HG03095 (cell line): ENCODE measurements at regions not wholly inside any gene's neighbourhood (a gene's known extent, or its start where the extent isn't known, plus 50 kb on each side); places are given as distances from the start of the nearest gene placed in this dataset.
"Not testable (repeated sequence)": the region's sequence is repeated elsewhere in the genome, so short reads cannot be mapped to it uniquely, and the experiment has no call there.

Experiments used
- ATAC-seq: cut with Tn5 transposase; IDR thresholded peaks from one replicate; pipeline ENCODE4 v1.9.1; 2021; ENCODE audit warnings: moderate library complexity; ENCODE audit not compliant: unreplicated experiment

- ATAC-seq, result no peak
These were observed 111.7 kb downstream of the GGTLC2 start for GRCh38 chr22:22756109-22756508.

- not testable (repeated sequence) for ATAC-seq
These were observed 112.3 kb downstream of the GGTLC2 start for GRCh38 chr22:22756551-22757201.

GRCh38 chr22:22758101-22758807 is 113.8 kb downstream of the GGTLC2 start:
- ATAC-seq, result not testable (repeated sequence)

DNA sequence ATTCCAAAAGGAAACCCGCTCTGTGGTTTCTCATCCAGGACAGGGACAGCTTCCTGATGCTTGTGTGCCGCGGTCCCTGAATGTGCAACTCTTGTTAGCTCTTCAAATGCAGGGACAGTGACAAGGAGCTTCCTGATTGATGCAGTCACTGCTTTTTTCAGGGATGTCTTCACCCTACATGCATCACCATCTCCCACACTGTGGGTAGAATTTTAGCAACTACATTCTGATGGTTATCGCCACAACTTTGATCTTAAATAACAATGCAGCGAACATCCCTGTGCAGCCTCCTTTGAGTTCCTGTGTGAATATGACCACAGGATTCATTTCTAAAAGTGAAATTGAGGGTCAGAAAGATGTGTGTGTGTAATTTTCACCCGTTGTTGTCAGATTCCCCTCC is 115.0 kb downstream of the GGTLC2 start:
- ATAC-seq, result no peak

- no peak for ATAC-seq
These were observed 115.6 kb downstream of the GGTLC2 start for GRCh38 chr22:22759889-22760546.

GRCh38 chr22:22761606-22761962 is 117.2 kb downstream of the GGTLC2 start:
- ATAC-seq, result no peak

- no peak for ATAC-seq
These were observed 117.8 kb downstream of the GGTLC2 start for GRCh38 chr22:22761963-22762772.

DNA sequence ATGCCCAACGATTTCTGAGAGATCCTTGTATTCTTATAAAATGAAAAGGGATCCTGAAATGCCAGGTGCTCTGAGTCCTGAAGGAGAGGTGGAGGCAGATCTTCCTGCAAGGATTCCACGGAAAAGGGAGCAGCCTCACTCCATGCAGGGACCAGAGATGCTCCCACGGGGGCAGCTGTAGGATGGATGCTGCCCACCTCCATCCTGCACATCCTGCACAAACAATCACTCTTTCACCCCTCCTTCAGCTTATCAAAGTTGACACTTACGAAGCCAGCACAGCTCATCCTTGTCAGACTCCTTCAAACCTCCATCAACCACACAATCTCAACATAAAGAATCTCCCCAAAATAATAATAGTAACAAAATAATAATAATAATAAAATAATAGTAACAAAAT is 119.1 kb downstream of the GGTLC2 start:
- no peak for ATAC-seq

- no peak for ATAC-seq
These were observed 119.7 kb downstream of the GGTLC2 start for GRCh38 chr22:22764085-22764484.

DNA sequence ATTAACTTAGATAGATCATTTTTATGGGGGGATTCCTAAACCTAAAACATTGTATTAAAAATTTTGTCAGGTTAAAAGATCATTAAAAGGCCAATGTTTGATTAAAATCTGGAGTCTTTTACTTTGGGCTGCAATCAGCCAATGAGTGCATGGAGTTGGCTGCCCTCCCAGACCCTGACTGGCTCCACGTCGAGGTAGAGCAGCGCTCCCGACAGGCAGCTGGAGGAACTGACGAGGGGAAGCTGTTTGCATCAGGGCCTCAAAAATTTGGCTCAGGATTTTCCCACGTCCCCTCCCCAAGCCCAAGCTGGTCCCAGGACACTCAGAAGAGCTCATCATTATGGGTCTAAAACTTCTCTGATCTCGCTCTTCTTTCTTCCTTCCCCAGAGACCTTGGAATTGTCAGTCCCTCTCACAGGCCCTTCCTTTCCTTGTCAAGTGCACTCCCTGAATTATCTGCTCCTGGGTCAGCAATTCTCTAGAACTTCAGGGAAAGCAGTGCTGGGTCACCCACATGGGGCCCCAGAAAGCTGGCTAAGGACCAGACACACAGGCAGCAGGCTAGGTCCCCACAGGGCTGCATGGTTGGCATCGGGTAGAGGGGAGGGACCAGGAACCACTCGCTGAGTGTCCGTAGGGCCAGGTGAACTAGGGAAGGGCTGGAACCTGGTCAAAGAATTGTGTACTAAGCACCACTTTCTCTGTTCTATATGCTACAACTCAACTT is 119.6 kb upstream of the IGLL5 start:
- no peak for ATAC-seq

DNA sequence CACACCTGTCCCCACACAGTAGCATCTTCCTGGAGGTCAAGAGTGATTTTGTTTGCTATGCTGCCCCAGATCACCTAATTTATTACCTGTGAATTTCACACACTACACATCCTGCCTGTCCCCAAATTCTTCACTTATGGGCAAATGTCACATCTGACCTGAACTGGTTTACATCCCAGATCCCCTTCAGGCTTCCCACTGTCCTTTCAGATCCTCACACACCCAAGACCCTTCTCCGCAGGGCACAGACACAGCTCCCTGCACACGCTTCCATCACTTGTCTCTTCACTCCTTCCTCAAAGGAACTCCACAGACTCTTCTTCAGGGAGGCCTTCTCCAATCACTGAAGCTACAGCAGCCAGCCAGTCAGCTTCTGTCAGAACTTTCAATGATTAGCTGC is 118.7 kb upstream of the IGLL5 start:
- ATAC-seq, result no peak

DNA sequence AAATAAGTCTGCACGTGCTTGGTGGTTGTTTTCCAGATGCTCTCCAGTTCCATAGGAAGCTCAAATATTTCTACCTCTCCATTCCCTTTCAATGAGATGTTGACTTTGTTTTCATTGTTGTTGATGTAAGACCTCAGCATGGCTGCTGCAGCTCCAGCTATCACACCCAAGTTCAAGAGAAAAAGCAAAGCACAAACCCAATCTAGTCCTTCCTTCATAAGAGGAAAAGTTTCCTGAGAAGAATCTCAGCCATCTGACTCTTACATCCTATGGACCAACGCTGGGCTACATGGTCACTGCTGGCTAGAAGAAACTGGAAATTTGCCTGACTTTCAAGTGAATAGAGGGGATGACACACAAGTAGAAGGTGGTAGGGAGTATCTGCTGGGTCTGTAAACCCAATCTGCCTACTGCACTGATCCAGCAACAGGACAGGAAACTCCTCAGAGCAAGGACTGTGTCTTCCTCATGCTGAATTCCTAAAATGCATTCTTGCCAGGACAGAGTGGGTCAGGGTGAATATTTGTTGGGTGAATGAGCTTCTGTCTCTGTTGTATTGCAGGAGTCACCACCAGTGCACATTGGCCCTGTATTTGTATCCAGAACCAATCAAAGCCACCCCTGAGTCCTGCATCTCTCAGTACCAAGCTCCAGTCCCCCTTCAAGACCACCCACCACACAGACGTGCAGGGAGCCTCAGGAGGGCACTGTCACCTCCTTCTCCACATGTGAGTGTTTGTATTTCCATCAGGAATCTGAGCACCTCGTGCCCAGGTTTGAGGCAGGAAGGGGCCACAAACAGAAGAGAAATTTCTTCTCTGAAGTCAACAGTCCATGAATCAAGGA is 118.0 kb upstream of the IGLL5 start:
- ATAC-seq, result no peak

GRCh38 chr22:22770280-22770871 is 117.2 kb upstream of the IGLL5 start:
- no peak for ATAC-seq

GRCh38 chr22:22770881-22771280 is 116.7 kb upstream of the IGLL5 start:
- ATAC-seq, result no peak

DNA sequence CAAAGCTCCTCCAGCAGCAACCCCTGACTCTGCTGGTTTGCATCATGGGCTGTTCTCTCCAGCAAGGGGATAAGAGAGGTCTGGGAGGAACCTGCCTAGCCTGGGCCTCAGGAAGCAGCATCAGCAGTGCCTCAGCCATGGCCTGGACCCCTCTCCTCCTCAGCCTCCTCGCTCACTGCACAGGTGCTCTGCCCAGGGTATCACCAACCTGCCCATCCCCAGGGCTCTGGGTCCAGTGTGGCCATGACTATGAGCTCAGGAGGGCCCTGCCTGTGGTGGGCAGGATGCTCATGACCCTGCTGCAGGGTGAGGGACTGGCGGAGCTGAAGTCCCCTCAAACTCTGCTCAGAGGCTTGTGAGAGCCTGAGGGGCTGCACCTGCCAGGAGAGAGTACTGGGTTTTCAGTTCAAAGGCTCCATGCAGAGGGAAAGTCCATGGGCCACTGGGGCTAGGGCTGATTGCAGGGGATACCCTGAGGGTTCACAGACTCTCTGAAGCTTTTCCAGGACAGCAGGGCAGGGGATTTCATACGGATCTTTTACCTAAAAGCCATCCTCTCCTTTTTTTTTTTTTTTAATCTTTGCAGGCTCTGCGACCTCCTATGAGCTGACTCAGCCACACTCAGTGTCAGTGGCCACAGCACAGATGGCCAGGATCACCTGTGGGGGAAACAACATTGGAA is 115.8 kb upstream of the IGLL5 start:
- ATAC-seq, result no peak

DNA sequence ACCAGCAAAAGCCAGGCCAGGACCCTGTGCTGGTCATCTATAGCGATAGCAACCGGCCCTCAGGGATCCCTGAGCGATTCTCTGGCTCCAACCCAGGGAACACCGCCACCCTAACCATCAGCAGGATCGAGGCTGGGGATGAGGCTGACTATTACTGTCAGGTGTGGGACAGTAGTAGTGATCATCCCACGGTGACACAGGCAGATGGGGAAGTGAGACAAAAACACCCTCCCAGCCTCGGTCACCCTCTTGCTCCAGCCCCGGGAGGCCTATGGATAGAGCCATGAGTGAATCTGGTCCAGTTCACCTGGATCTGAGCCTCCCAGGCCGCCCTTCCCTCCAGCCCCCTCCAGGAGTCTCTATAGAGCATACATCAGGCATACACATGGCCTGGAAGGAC is 115.2 kb upstream of the IGLL5 start:
- ATAC-seq, result no peak

DNA sequence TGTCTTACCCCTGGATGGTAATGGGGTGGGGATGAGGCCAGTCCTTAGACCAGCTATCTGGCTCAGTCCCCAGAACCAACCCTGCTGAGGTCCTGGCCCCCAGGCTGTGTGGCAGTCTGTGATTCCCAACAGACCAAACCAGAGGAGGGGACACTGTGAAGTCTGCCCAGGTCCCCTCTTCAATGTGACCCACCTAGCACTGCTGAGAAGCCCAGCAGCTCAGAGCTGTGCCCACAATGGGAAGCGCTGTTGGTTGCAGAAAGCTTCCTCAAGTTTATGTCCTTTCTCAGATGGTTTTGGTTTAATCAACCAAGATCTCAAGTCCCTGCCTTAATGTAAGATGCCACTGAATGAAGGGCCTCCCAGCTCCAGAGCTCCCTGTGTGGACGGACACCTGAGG is 114.7 kb upstream of the IGLL5 start:
- ATAC-seq, result no peak

- ATAC-seq, result no peak
These were observed 114.2 kb upstream of the IGLL5 start for GRCh38 chr22:22773427-22773826.
